Natural killer cell (primary cell): ENCODE measurements at regions not wholly inside any gene's neighbourhood (a gene's known extent, or its start where the extent isn't known, plus 50 kb on each side); places are given as distances from the start of the nearest gene placed in this dataset.

Experiments
- ATAC-seq, 3 donors: fragments of 150-1000 bp in 2 of 3; fragments of 200-7000 bp in 1 of 3; cut with Tn5 transposase; 1 replicate in 1 of 3; 2 replicates in 2 of 3; pipeline ENCODE4 v1.10.0; 2021; ENCODE audit warnings: mild to moderate bottlenecking in 2 of 3, moderate library complexity in 2 of 3
- DNase-seq, 2 donors: peaks; one replicate each; pipeline versions ENCODE4 v3.0.0 to v3.0.0-alpha.2; 2013 to 2021; ENCODE audit warnings: mixed read lengths in 1 of 2
- H3K27ac ChIP-seq: one replicate; pipeline ENCODE4 v1.5.1; 2013; ENCODE audit warnings: mild to moderate bottlenecking, low read length
- H3K27me3 ChIP-seq: one replicate; pipeline ENCODE4 v1.6.1; 2013; ENCODE audit warnings: low read length; ENCODE audit not compliant: control insufficient read depth, insufficient read depth
- H3K36me3 ChIP-seq: one replicate; pipeline ENCODE4 v1.6.1; 2013; ENCODE audit warnings: low read length; ENCODE audit not compliant: control insufficient read depth, insufficient read depth
- H3K4me1 ChIP-seq: one replicate; pipeline ENCODE4 v1.6.1; 2013; ENCODE audit warnings: low read length; ENCODE audit not compliant: control insufficient read depth, insufficient read depth
- H3K4me3 ChIP-seq: one replicate; pipeline ENCODE4 v1.5.1; 2013; ENCODE audit warnings: low read length
- H3K9me3 ChIP-seq: one replicate; pipeline ENCODE4 v1.6.1; 2013; ENCODE audit warnings: low read length; ENCODE audit not compliant: control insufficient read depth, insufficient read depth
- H3K27ac Mint-ChIP-seq, 2 donors: one replicate each; pipeline ENCODE4 v1.8.0; 2022; ENCODE audit warnings: mild to moderate bottlenecking in 2 of 2, mixed read lengths in 2 of 2, moderate library complexity in 1 of 2
- H3K27me3 Mint-ChIP-seq, 2 donors: one replicate each; pipeline ENCODE4 v1.8.0; 2022; ENCODE audit warnings: low read depth in 2 of 2, mixed read lengths in 2 of 2
- H3K36me3 Mint-ChIP-seq: one replicate; pipeline ENCODE4 v1.8.0; 2022; ENCODE audit warnings: mixed read lengths
- H3K4me1 Mint-ChIP-seq, 2 donors: one replicate each; pipeline ENCODE4 v1.8.0; 2022; ENCODE audit warnings: mixed read lengths in 2 of 2
- H3K4me3 Mint-ChIP-seq: one replicate; pipeline ENCODE4 v1.8.0; 2022; ENCODE audit warnings: mild to moderate bottlenecking, moderate library complexity, mixed read lengths
- H3K9me3 Mint-ChIP-seq, 2 donors: one replicate each; pipeline ENCODE4 v1.8.0; 2022; ENCODE audit warnings: mixed read lengths in 2 of 2
- CTCF ChIP-seq: fragments of 200-600 bp; IDR thresholded peaks from one replicate; pipeline ENCODE4 v1.8.0; 2022; ENCODE audit warnings: antibody characterized with exemption
- WGBS: methylation state at CpG from one replicate; pipeline ENCODE4 v1.1.7; 2013; ENCODE audit warnings: missing lambda C conversion rate; ENCODE audit not compliant: insufficient coverage; 5-methylcytosine and 5-hydroxymethylcytosine counted together
- intact Hi-C: fragments of 100-400 bp; cut with micrococcal nuclease; formaldehyde crosslinking; loops from one replicate; pipeline ENCODE4 v1.14.2; 2022

GRCh38 chr13:76439546-76439945, 446.7 kb downstream of the KCTD12 start:
- Histone ChIP-seq H3K9me3 (no peaks in the 10 kb centered on the region), H3K27ac (no peak overlapping the region), H3K27me3 (no peaks in the 10 kb centered on the region), H3K36me3 (no peaks in the 10 kb centered on the region), H3K4me1 (no peaks in the 10 kb centered on the region), H3K4me3 (no peak overlapping the region)
- H3K4me3 Mint-ChIP-seq = no peak overlapping the region
- no CpG with 5 or more reads among the region's 2 CpGs for WGBS
- H3K27ac Mint-ChIP-seq = no peak overlapping the region
- no peaks in the 10 kb centered on the region for H3K4me1 Mint-ChIP-seq
- intact Hi-C loops = no loop called here
- DNase-seq = no peak
- H3K36me3 Mint-ChIP-seq = no peaks in the 10 kb centered on the region
- TF ChIP-seq CTCF = no peak
- ATAC-seq = no peak
- H3K9me3 Mint-ChIP-seq = peaks cover 0 to 2% of the 10 kb centered on the region in 2 donors
- no peaks in the 10 kb centered on the region for H3K27me3 Mint-ChIP-seq

- intact Hi-C loops = no loop called here
- 100% methylated on average over 1 of the region's 2 CpGs for WGBS
- ATAC-seq (no peak), DNase-seq (no peak)
- Mint-ChIP-seq H3K9me3 (peaks cover 0 to under 1% of the 10 kb centered on the region in 2 donors), H3K4me1 (no peaks in the 10 kb centered on the region), H3K36me3 (no peaks in the 10 kb centered on the region), H3K27me3 (no peaks in the 10 kb centered on the region), H3K27ac (no peak overlapping the region), H3K4me3 (no peak overlapping the region)
- Histone ChIP-seq H3K9me3 (no peaks in the 10 kb centered on the region), H3K36me3 (no peaks in the 10 kb centered on the region), H3K4me1 (no peaks in the 10 kb centered on the region), H3K27ac (no peak overlapping the region), H3K27me3 (no peaks in the 10 kb centered on the region), H3K4me3 (no peak overlapping the region)
- TF ChIP-seq CTCF = no peak
These were observed 448.2 kb downstream of the KCTD12 start for GRCh38 chr13:76438050-76438449.

- 69% methylated on average over 2 of the region's 2 CpGs for WGBS
- TF ChIP-seq CTCF = no peak
These were observed 460.3 kb downstream of the KCTD12 start for GRCh38 chr13:76425935-76426334.

GRCh38 chr13:76421011-76421410, 465.2 kb downstream of the KCTD12 start:
- Mint-ChIP-seq H3K9me3 (no peaks in the 10 kb centered on the region), H3K4me1 (no peaks in the 10 kb centered on the region), H3K36me3 (no peaks in the 10 kb centered on the region), H3K27me3 (no peaks in the 10 kb centered on the region), H3K4me3 (no peak overlapping the region), H3K27ac (no peak overlapping the region)
- intact Hi-C loops = no loop called here
- H3K4me1 ChIP-seq = no peaks in the 10 kb centered on the region
- no peak overlapping the region for H3K4me3 ChIP-seq
- H3K36me3 ChIP-seq = no peaks in the 10 kb centered on the region
- TF ChIP-seq CTCF = no peak
- no peaks in the 10 kb centered on the region for H3K9me3 ChIP-seq
- no peak overlapping the region for H3K27ac ChIP-seq
- DNase-seq = no peak
- WGBS = 86% methylated on average over 2 of the region's 3 CpGs
- H3K27me3 ChIP-seq = no peaks in the 10 kb centered on the region
- no peak for ATAC-seq

More at GRCh38 chr13:76425935-76426334, 460.3 kb downstream of the KCTD12 start:
- H3K36me3 ChIP-seq = no peaks in the 10 kb centered on the region
- Mint-ChIP-seq H3K27ac (no peak overlapping the region), H3K4me3 (no peak overlapping the region), H3K9me3 (peaks cover 3 to 4% of the 10 kb centered on the region in 2 donors), H3K27me3 (no peaks in the 10 kb centered on the region), H3K36me3 (no peaks in the 10 kb centered on the region), H3K4me1 (no peaks in the 10 kb centered on the region)
- no peaks in the 10 kb centered on the region for H3K9me3 ChIP-seq
- DNase-seq = no peak
- no peak overlapping the region for H3K27ac ChIP-seq
- ATAC-seq = no peak
- H3K4me1 ChIP-seq = no peaks in the 10 kb centered on the region
- intact Hi-C loops = no loop called here
- H3K4me3 ChIP-seq = no peak overlapping the region
- H3K27me3 ChIP-seq = no peaks in the 10 kb centered on the region
